ENCODE measurements at regions not wholly inside any gene's neighbourhood (a gene's known extent, or its start where the extent isn't known, plus 50 kb on each side); places are given as distances from the start of the nearest gene placed in this dataset.
A peak's percentile ranks its signal among the peaks of the same experiment; 100 is the strongest.

DNA sequence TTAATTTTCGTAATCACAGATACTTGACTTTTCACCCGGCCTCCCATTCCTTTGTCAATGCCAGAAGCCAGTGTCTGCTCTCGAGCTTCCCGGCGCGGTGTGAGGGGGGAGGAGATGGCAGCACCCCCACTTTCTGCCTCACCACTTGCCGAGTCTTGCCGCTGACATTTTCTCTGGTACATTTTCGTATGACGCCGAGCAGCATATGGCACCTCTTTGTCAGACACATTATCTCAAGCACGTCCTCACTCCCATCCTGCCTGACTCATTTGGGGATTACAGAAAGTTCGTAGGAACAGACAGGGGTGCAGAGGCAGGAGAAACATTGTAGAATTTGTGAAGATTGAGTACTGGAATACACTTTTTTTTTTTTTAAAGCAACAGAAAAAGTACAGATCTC lies 60.8 kb upstream of the SORCS3 start:
- TF ChIP-seq, protein P1, sequence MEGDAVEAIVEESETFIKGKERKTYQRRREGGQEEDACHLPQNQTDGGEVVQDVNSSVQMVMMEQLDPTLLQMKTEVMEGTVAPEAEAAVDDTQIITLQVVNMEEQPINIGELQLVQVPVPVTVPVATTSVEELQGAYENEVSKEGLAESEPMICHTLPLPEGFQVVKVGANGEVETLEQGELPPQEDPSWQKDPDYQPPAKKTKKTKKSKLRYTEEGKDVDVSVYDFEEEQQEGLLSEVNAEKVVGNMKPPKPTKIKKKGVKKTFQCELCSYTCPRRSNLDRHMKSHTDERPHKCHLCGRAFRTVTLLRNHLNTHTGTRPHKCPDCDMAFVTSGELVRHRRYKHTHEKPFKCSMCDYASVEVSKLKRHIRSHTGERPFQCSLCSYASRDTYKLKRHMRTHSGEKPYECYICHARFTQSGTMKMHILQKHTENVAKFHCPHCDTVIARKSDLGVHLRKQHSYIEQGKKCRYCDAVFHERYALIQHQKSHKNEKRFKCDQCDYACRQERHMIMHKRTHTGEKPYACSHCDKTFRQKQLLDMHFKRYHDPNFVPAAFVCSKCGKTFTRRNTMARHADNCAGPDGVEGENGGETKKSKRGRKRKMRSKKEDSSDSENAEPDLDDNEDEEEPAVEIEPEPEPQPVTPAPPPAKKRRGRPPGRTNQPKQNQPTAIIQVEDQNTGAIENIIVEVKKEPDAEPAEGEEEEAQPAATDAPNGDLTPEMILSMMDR (IDR thresholded peaks at IDR 0.05): no peak
- peaks cover 16% of the 10 kb centered on the region for H3K27me3 Mint-ChIP-seq
- ChIA-PET POLR2A (no interaction called here), CTCF (interaction anchor here (0.7 to 2.4 kb wide), 14 partner anchors 10 to 274 kb away, joined by 3 to 17 read pairs (median 4); no protein-coding TSS in a partner anchor)
- peaks cover 4% of the 10 kb centered on the region for H3K4me1 Mint-ChIP-seq (ENCODE audit: low read depth)
- no peaks in the 10 kb centered on the region for H3K9me3 Mint-ChIP-seq
- DNase-seq (no peak), ATAC-seq (no peak)
- H3K36me3 Mint-ChIP-seq (ENCODE audit: low read depth): no peaks in the 10 kb centered on the region
- intact Hi-C loops (cut with micrococcal nuclease): loop anchor here (2.0 kb wide), 1 partner anchor 34 kb away; no protein-coding TSS in a partner anchor
- no peak overlapping the region for H3K27ac Mint-ChIP-seq
- H3K4me3 Mint-ChIP-seq: no peak overlapping the region

DNA sequence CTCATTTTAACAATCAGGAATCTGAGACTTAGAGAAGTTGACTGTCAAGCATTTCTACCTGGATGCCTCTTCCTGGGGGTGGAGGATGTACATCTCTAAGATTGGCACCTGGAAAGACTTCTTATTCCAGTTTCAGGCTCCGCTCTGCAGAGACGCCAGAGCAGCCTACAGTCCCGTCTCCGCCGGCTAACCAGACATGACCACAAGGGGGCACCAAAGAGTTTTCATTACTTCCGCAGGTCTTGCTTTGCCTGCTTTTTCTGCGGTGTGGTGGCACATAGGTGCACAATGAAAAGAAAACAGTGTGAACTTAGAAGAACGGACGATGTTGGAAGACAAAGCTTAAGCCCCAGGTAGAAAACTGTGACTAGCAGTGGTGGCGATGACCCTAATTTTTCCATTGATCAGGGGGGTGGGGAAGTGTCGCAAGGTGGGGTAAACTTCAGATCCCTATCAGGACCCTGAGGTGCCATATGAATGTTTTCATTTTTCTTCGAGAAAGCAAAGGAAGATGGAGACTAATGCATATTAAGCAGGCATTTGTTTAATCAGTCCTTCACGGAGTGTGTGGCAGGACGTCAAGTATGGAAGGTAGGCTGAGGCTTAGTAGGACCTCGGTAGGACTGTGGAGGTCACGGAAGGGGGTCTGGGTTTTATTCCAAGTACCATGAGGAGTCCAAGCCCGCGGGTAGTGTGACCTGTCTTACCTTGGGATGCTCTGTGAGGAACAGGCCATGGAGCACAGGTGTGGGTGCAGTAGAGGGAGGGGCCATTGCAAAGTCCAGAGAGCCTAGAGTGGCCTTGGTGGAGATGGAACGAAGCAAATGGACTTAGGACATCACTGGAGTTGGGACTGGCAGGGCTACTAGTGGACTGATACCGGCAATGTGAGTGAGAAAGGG lies 60.1 kb upstream of the SORCS3 start:
- POLR2A ChIA-PET: no interaction called here
- ATAC-seq (peak; percentile 75), DNase-seq (peak; percentile 82)
- no peak overlapping the region for H3K4me3 Mint-ChIP-seq
- no peaks in the 10 kb centered on the region for H3K36me3 Mint-ChIP-seq (ENCODE audit: low read depth)
- H3K27me3 Mint-ChIP-seq: peaks cover 16% of the 10 kb centered on the region
- TF ChIP-seq, protein P1 (IDR thresholded peaks at IDR 0.05): peak; percentile 90
- CTCF ChIA-PET: interaction anchor here (0.6 to 2.4 kb wide), 18 partner anchors 9 to 275 kb away, joined by 3 to 17 read pairs (median 3); no protein-coding TSS in a partner anchor
- no peak overlapping the region for H3K27ac Mint-ChIP-seq
- no peaks in the 10 kb centered on the region for H3K9me3 Mint-ChIP-seq
- intact Hi-C loops (cut with micrococcal nuclease): loop anchor here (2.0 kb wide), 1 partner anchor 34 kb away; no protein-coding TSS in a partner anchor
- peaks cover 7% of the 10 kb centered on the region for H3K4me1 Mint-ChIP-seq (ENCODE audit: low read depth)

DNA sequence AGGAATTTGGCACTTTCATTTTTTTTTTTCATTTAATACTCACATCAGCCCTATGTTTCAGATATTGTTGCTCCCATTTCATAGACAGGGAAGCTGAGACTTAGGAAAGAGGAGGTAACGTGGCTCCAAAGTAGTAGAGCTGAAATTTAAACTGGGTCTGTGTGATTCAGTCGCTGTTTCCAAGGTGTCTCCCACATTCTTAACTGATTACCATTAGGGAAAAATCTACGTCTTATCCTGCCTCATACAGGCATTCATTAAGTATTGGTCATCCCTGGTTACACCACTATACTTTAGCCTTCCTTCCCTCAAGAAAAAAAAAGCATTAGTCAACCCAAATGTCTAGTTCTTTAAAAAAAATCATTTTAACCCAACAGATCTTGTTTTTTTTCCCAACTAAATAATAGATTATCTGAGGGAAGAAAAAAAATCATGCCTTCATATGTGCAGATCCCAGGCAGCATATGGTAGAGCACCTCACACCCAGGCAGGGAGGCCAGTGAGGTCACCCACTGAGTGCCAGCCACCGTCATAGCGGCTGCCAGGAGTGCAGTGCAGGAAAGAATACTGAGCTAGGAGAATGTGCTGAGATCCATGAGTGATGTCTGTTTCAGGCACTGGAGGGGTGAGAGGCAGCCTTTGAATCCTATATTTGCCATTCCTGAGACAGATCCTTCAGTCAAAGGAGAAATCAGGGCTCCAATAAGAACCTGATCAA lies 59.0 kb upstream of the SORCS3 start:
- no peak for DNase-seq
- intact Hi-C loops (cut with micrococcal nuclease): loop anchor here (2.0 kb wide), 1 partner anchor 33 kb away; no protein-coding TSS in a partner anchor
- Mint-ChIP-seq H3K27me3 (peaks cover 16% of the 10 kb centered on the region), H3K4me3 (no peak overlapping the region), H3K27ac (no peak overlapping the region), H3K9me3 (no peaks in the 10 kb centered on the region), H3K4me1 (ENCODE audit: low read depth) (peaks cover 15% of the 10 kb centered on the region), H3K36me3 (ENCODE audit: low read depth) (no peaks in the 10 kb centered on the region)
- CTCF ChIA-PET: interaction anchor here (1.1 to 1.3 kb wide), 2 partner anchors 19 to 21 kb away, joined by 3 to 4 read pairs; no protein-coding TSS in a partner anchor
- no peak for ATAC-seq
- TF ChIP-seq, protein P1 (IDR thresholded peaks at IDR 0.05): no peak
- POLR2A ChIA-PET: no interaction called here

DNA sequence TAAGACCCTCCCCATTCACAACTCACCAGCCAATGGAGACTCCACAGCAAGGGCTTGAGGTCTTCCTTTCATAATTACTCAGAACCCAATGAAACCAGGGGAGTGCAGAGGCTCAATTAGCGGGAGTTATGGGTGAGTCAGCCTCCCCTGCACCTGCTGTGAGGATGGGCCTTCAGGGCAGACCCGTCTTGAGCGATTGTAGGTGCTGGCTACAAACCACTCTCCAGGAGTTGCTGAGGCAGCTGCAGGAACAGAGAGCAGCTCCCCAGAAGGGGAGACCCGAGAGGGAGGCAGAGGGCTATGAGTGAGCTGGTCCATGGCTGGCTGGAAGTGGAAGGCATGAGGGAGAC lies 58.5 kb upstream of the SORCS3 start:
- intact Hi-C loops (cut with micrococcal nuclease): no loop called here
- TF ChIP-seq, protein P1 (IDR thresholded peaks at IDR 0.05): no peak
- ATAC-seq: peak; percentile 44
- Mint-ChIP-seq H3K27me3 (peaks cover 16% of the 10 kb centered on the region), H3K9me3 (no peaks in the 10 kb centered on the region), H3K4me3 (no peak overlapping the region), H3K4me1 (ENCODE audit: low read depth) (peaks cover 20% of the 10 kb centered on the region), H3K27ac (no peak overlapping the region), H3K36me3 (ENCODE audit: low read depth) (no peaks in the 10 kb centered on the region)
- ChIA-PET POLR2A (no interaction called here), CTCF (interaction anchor here (1.3 kb wide), 1 partner anchor 20 kb away, joined by 4 read pairs; no protein-coding TSS in a partner anchor)
- DNase-seq: peak; percentile 25

All from activated CD8-positive, alpha-beta T cell treated with anti-CD3 and anti-CD28 coated beads for 36 hours (primary cell).